Calu3 (cell line): ENCODE measurements at regions not wholly inside any gene's neighbourhood (a gene's known extent, or its start where the extent isn't known, plus 50 kb on each side); places are given as distances from the start of the nearest gene placed in this dataset.

Source experiments
- BruUV-seq: library from RNA; stranded (reverse); fragments of 400-500 nt; replicated peaks from 2 replicates; lab custom pipeline; 2021; lab: Mats Ljungman, UMichigan
- CTCF ChIA-PET: fragments of 300-600 bp; sonication (Branson Sonifier 250); formaldehyde crosslinking; loops from one replicate; lab custom pipeline; 2022; ENCODE audit warnings: antibody characterized with exemption; lab: Charles Lee
- DNase-seq: peaks from one replicate; pipeline ENCODE4 v3.0.0; 2022
- H3K27ac Mint-ChIP-seq: one replicate; pipeline ENCODE4 v1.8.0; 2022; ENCODE audit warnings: mixed read lengths; ENCODE audit not compliant: unreplicated experiment
- H3K27me3 Mint-ChIP-seq: one replicate; pipeline ENCODE4 v1.8.0; 2022; ENCODE audit warnings: mixed read lengths; ENCODE audit not compliant: unreplicated experiment
- H3K36me3 Mint-ChIP-seq: one replicate; pipeline ENCODE4 v1.8.0; 2022; ENCODE audit warnings: mild to moderate bottlenecking, moderate library complexity, mixed read lengths; ENCODE audit not compliant: insufficient read depth, unreplicated experiment
- H3K4me1 Mint-ChIP-seq: one replicate; pipeline ENCODE4 v1.8.0; 2022; ENCODE audit warnings: mild to moderate bottlenecking, low read depth, mixed read lengths; ENCODE audit not compliant: unreplicated experiment
- H3K4me3 Mint-ChIP-seq: one replicate; pipeline ENCODE4 v1.8.0; 2022; ENCODE audit warnings: mild to moderate bottlenecking, low read depth, moderate library complexity, mixed read lengths; ENCODE audit not compliant: unreplicated experiment
- H3K9me3 Mint-ChIP-seq: one replicate; pipeline ENCODE4 v1.8.0; 2022; ENCODE audit warnings: low read depth, mixed read lengths; ENCODE audit not compliant: unreplicated experiment
- CTCF ChIP-seq: fragments of 200-600 bp; IDR thresholded peaks from one replicate; pipeline ENCODE4 v1.8.0; 2022; ENCODE audit warnings: antibody characterized with exemption; ENCODE audit not compliant: unreplicated experiment
- intact Hi-C: fragments of 100-400 bp; cut with micrococcal nuclease; formaldehyde crosslinking; loops from one replicate; pipeline ENCODE4 v1.10.0; 2022; ENCODE audit not compliant: unreplicated experiment

GRCh38 chr6:128605961-128606360 is 85.6 kb upstream of the PTPRK start:
- peaks cover 6% of the 10 kb centered on the region for H3K9me3 Mint-ChIP-seq
- no peak overlapping the region for H3K4me3 Mint-ChIP-seq
- CTCF ChIA-PET: no interaction called here
- H3K4me1 Mint-ChIP-seq: peaks cover 13% of the 10 kb centered on the region
- intact Hi-C loops: no loop called here
- no peak for DNase-seq
- no peaks in the 10 kb centered on the region for H3K27me3 Mint-ChIP-seq
- TF ChIP-seq CTCF: no peak
- no TSS peak for BruUV-seq
- no peak overlapping the region for H3K27ac Mint-ChIP-seq
- no peaks in the 10 kb centered on the region for H3K36me3 Mint-ChIP-seq

DNA sequence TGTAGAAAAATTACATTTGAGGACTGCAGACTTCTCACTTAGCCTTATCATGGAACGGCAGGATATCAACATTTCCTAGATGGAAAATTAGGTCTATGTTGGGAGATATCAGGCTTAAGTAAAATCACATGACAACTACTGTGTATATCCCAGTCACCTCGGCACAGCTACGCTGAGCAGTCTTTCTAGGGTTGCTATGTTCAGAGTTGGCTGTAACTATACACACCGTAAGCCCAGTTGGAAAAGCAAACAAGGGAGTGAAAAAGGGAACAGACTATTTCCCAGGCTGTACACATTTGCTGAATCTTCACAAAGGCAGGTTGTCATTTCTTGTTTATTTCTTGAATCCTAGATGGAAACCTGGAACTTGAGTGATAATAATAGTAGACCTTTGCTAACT is 80.7 kb upstream of the PTPRK start:
- no peak for DNase-seq
- no peaks in the 10 kb centered on the region for H3K36me3 Mint-ChIP-seq
- peaks cover 6% of the 10 kb centered on the region for H3K9me3 Mint-ChIP-seq
- H3K4me3 Mint-ChIP-seq: no peak overlapping the region
- H3K27ac Mint-ChIP-seq: no peak overlapping the region
- BruUV-seq: no TSS peak
- TF ChIP-seq CTCF: no peak
- H3K27me3 Mint-ChIP-seq: no peaks in the 10 kb centered on the region
- CTCF ChIA-PET: no interaction called here
- intact Hi-C loops: no loop called here
- peaks cover 50% of the 10 kb centered on the region for H3K4me1 Mint-ChIP-seq

DNA sequence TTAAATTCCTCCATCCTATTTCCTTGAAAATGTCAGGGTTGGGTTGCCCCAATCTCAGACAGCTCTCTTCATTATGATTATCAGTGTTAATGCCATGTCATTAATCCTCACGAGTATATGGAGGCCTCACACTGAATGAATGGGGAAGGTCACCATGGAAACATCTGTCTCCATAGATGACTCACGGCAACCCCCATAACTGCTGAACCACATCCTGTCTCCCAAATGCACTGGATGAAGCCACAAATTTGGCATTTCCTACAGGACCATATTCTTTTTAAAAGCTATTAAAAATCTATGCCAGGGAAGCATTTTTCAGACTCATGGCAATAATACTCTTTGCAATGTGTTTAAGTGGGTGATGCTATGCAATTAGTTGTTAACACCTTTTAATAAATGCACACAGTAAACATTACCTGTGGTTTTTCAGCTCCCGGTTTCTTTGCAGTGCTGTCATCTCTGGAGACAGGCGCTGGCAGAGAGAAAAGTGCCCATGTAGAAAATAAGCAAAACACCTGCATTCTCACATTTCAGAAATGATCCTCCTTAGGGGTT is 80.1 kb upstream of the PTPRK start:
- H3K27ac Mint-ChIP-seq: peak overlapping the region; percentile 80
- intact Hi-C loops: no loop called here
- peaks cover 50% of the 10 kb centered on the region for H3K4me1 Mint-ChIP-seq

DNA sequence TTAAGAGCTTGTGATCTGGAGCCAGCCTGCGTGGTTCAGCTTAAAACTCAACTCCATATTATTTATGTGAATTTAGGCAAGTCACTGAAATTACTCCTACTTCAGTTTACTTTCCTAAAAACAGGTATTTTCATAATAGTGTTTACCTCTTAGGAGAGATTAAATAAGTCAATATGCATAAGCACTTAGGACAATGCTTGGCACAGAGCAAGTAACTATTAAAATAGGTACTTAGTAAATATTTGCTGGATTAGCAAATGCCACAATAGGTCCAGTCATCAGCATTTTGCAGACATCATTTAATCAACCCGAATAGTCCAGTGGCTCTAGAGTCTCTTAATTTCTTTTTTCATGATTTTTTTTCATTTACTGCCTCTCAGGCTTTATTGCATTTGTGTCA is 78.6 kb upstream of the PTPRK start:
- TF ChIP-seq CTCF: no peak
- H3K4me1 Mint-ChIP-seq: peaks cover 50% of the 10 kb centered on the region
- intact Hi-C loops: no loop called here
- CTCF ChIA-PET: no interaction called here
- peaks cover 4% of the 10 kb centered on the region for H3K9me3 Mint-ChIP-seq
- no peaks in the 10 kb centered on the region for H3K36me3 Mint-ChIP-seq
- peak overlapping the region; percentile 16 for H3K27ac Mint-ChIP-seq
- no peak overlapping the region for H3K4me3 Mint-ChIP-seq
- no peak for DNase-seq
- no TSS peak for BruUV-seq
- H3K27me3 Mint-ChIP-seq: no peaks in the 10 kb centered on the region

More for the DNA sequence above, 80.1 kb upstream of the PTPRK start:
- Mint-ChIP-seq H3K36me3 (no peaks in the 10 kb centered on the region), H3K27me3 (no peaks in the 10 kb centered on the region), H3K9me3 (peaks cover 6% of the 10 kb centered on the region), H3K4me3 (no peak overlapping the region)
- DNase-seq: peak; percentile 47
- CTCF ChIA-PET: no interaction called here
- BruUV-seq: no TSS peak
- no peak for TF ChIP-seq CTCF
